Activated naive CD4-positive, alpha-beta T cell treated with anti-CD3 and anti-CD28 coated beads, Interleukin-2, amount 10 ng/mL, durations not matched to agents 7 days and 5 days (primary cell): ENCODE measurements at regions not wholly inside any gene's neighbourhood (a gene's known extent, or its start where the extent isn't known, plus 50 kb on each side); places are given as distances from the start of the nearest gene placed in this dataset.

Experiments
- CTCF ChIA-PET: fragments of 350-600 bp; sonication (Branson Sonifier 250); formaldehyde crosslinking; loops from one replicate; lab custom pipeline; 2021; ENCODE audit warnings: antibody characterized with exemption; lab: Charles Lee
- DNase-seq: peaks from one replicate; pipeline ENCODE4 v3.0.0-alpha.2; 2020
- H3K27ac Mint-ChIP-seq: one replicate; pipeline ENCODE4 v1.8.0; 2021; ENCODE audit warnings: mild to moderate bottlenecking, moderate library complexity, mixed read lengths
- H3K27me3 Mint-ChIP-seq: one replicate; pipeline ENCODE4 v1.8.0; 2021; ENCODE audit warnings: mild to moderate bottlenecking, mixed read lengths
- H3K36me3 Mint-ChIP-seq: one replicate; pipeline ENCODE4 v1.8.0; 2021; ENCODE audit warnings: mixed read lengths
- H3K4me1 Mint-ChIP-seq: one replicate; pipeline ENCODE4 v1.8.0; 2021; ENCODE audit warnings: mixed read lengths
- H3K4me3 Mint-ChIP-seq: one replicate; pipeline ENCODE4 v1.8.0; 2021; ENCODE audit warnings: mild to moderate bottlenecking, moderate library complexity, mixed read lengths
- H3K9me3 Mint-ChIP-seq: one replicate; pipeline ENCODE4 v1.8.0; 2021; ENCODE audit warnings: mixed read lengths

DNA sequence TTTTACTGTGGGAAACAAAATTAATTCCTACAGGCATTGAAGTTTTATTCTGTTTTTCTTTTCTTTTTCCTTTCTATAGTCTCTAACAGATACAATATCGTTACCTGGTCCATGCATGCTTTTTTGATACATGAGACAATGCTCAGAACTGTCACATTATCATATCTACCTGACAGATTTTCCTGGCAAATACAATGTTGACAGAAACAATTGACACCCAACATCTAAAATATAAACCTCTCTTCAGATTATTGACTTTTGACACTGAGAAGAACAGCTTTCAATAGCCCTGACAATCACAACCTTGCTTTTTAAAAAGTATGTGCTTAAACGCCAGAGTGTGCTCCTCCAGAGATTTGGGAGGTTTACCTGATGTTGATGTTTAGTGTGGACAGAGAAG lies 2334.6 kb upstream of the WWC1 start:
- DNase-seq = no peak
- Mint-ChIP-seq H3K9me3 (peaks cover 6% of the 10 kb centered on the region), H3K27ac (no peak overlapping the region), H3K4me3 (no peak overlapping the region), H3K36me3 (no peaks in the 10 kb centered on the region), H3K27me3 (no peaks in the 10 kb centered on the region), H3K4me1 (no peaks in the 10 kb centered on the region)
- CTCF ChIA-PET = no interaction called here

- no peaks in the 10 kb centered on the region for H3K4me1 Mint-ChIP-seq
- no peaks in the 10 kb centered on the region for H3K36me3 Mint-ChIP-seq
- no peak for DNase-seq
- no peaks in the 10 kb centered on the region for H3K27me3 Mint-ChIP-seq
- CTCF ChIA-PET = interaction anchor here (0.6 kb wide), 1 partner anchor 461 kb away, joined by 3 read pairs; no protein-coding TSS in a partner anchor
- peaks cover 17% of the 10 kb centered on the region for H3K9me3 Mint-ChIP-seq
- no peak overlapping the region for H3K4me3 Mint-ChIP-seq
- no peak overlapping the region for H3K27ac Mint-ChIP-seq
Observed at GRCh38 chr5:165981671-165982070, 2309.8 kb upstream of the WWC1 start.

DNA sequence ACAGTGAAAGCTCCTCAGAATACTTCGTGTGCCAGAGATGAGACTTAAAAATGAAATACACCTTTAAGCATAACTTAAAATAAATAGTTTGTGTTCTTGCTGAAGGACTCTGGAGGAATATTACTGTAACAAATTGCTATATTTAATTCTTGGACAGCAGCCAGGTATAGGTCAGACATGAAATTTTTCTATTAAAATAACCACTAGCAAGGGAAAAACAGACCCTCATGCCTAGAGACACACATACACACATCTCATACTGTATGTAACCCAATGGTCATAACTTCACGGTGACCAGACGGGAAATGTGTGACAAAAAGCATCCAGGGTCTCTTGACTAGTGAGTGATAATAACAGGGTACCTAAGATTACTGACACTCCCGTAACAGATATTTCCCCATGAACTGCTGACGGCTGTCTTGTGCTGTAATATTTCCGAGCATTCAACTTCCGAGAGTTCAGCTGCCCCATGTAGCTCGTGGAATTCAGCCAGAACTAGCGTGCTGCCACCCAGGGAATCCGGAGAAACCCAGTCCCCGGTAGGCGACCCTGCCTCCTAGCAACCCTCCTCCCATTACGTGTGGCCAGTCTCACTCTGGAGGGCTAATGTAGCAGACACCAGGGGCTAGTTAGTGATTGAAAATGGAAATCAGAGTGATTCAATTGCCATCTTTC lies 2295.1 kb upstream of the WWC1 start:
- CTCF ChIA-PET = no interaction called here

GRCh38 chr5:165999693-166000320 lies 2291.6 kb upstream of the WWC1 start:
- Mint-ChIP-seq H3K27me3 (no peaks in the 10 kb centered on the region), H3K36me3 (no peaks in the 10 kb centered on the region), H3K27ac (no peak overlapping the region), H3K4me1 (no peaks in the 10 kb centered on the region), H3K9me3 (peaks cover 23% of the 10 kb centered on the region), H3K4me3 (no peak overlapping the region)
- CTCF ChIA-PET = no interaction called here
- no peak for DNase-seq

More for the DNA sequence above, 2295.1 kb upstream of the WWC1 start:
- Mint-ChIP-seq H3K9me3 (peaks cover 32% of the 10 kb centered on the region), H3K27me3 (no peaks in the 10 kb centered on the region), H3K27ac (no peak overlapping the region), H3K36me3 (no peaks in the 10 kb centered on the region), H3K4me3 (no peak overlapping the region), H3K4me1 (no peaks in the 10 kb centered on the region)
- no peak for DNase-seq

- H3K27me3 Mint-ChIP-seq = no peaks in the 10 kb centered on the region
- H3K4me3 Mint-ChIP-seq = no peak overlapping the region
- H3K36me3 Mint-ChIP-seq = no peaks in the 10 kb centered on the region
- no peaks in the 10 kb centered on the region for H3K4me1 Mint-ChIP-seq
- CTCF ChIA-PET = no interaction called here
- DNase-seq = no peak
- peaks cover 12% of the 10 kb centered on the region for H3K9me3 Mint-ChIP-seq
- H3K27ac Mint-ChIP-seq = no peak overlapping the region
Observed at GRCh38 chr5:166004006-166004405, 2287.4 kb upstream of the WWC1 start.

DNA sequence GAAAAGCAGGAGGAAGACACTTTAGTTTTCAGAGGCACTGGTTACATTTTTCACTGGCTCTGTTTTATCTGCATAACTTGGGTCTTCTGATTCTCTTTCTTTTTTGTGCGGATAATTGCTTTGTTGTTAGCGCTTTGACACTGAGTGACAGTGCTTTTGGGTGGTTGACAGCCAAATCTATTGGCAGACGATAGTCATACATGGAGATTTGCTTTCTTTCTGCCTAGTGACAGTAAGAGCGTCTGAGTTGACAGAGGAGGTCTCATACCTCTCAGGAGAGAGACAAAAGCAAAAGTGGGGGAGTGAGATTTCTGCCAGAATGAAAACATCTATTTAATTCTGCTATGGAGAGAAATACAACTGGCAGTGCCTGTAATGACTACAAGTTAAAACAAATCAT lies 2278.0 kb upstream of the WWC1 start:
- H3K9me3 Mint-ChIP-seq = peaks cover 4% of the 10 kb centered on the region
- no peaks in the 10 kb centered on the region for H3K27me3 Mint-ChIP-seq
- no peaks in the 10 kb centered on the region for H3K36me3 Mint-ChIP-seq
- no peak overlapping the region for H3K27ac Mint-ChIP-seq
- no peak overlapping the region for H3K4me3 Mint-ChIP-seq
- DNase-seq = no peak
- no peaks in the 10 kb centered on the region for H3K4me1 Mint-ChIP-seq
- CTCF ChIA-PET = no interaction called here

DNA sequence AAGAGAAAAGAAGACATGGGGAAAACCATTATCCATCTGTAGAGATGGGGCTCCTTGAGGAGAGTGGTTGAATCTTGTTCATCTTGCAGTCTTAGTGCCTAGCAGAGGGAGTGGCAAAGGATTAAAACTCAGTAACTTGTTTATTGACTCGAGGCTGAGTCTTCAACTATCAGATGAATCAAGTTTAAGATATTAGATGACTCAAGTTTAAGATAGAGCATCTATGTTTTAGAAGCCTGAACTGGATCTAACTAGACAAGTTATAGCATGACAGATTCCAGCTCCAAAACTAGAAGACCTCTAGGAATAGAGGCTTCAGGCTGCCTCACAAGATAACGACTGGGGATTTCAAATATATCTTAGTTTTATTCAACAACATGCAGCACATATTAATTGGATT lies 2277.2 kb upstream of the WWC1 start:
- Mint-ChIP-seq H3K27ac (no peak overlapping the region), H3K4me1 (no peaks in the 10 kb centered on the region), H3K36me3 (no peaks in the 10 kb centered on the region), H3K9me3 (peaks cover 5% of the 10 kb centered on the region), H3K4me3 (no peak overlapping the region), H3K27me3 (no peaks in the 10 kb centered on the region)
- no peak for DNase-seq
- CTCF ChIA-PET = no interaction called here

DNA sequence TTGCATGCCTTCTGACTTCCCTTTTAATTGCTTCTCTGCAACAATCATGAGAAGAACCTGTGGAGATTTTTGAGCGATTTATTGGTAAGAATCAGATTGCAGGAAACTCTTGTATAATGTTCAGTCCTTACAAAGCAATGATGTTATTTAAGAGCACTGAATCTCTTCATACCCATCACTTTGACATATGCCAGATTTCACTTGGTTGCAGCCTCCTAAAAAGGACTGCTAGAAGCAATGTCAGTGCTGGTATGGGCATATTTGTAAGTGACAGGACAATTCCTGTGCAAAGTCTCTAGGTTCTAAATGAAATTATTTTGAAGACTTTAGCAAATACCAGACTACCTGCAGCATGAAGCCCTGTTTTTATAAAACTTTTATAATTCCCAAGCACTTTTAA lies 2272.7 kb upstream of the WWC1 start:
- Mint-ChIP-seq H3K27ac (no peak overlapping the region), H3K4me3 (no peak overlapping the region), H3K27me3 (no peaks in the 10 kb centered on the region), H3K9me3 (peaks cover 6% of the 10 kb centered on the region), H3K4me1 (no peaks in the 10 kb centered on the region), H3K36me3 (no peaks in the 10 kb centered on the region)
- CTCF ChIA-PET = no interaction called here
- DNase-seq = no peak

- CTCF ChIA-PET = no interaction called here
- no peak for DNase-seq
- Mint-ChIP-seq H3K9me3 (peaks cover 9% of the 10 kb centered on the region), H3K36me3 (no peaks in the 10 kb centered on the region), H3K27me3 (no peaks in the 10 kb centered on the region), H3K4me1 (no peaks in the 10 kb centered on the region), H3K27ac (no peak overlapping the region), H3K4me3 (no peak overlapping the region)
Observed at GRCh38 chr5:166022065-166022464, 2269.4 kb upstream of the WWC1 start.

- CTCF ChIA-PET = no interaction called here
- Mint-ChIP-seq H3K27ac (no peak overlapping the region), H3K4me3 (no peak overlapping the region), H3K27me3 (no peaks in the 10 kb centered on the region), H3K36me3 (no peaks in the 10 kb centered on the region), H3K9me3 (peaks cover 12% of the 10 kb centered on the region), H3K4me1 (no peaks in the 10 kb centered on the region)
- no peak for DNase-seq
Observed at GRCh38 chr5:166024970-166025369, 2266.5 kb upstream of the WWC1 start.

- Mint-ChIP-seq H3K36me3 (no peaks in the 10 kb centered on the region), H3K27me3 (no peaks in the 10 kb centered on the region), H3K9me3 (peaks cover 14% of the 10 kb centered on the region), H3K27ac (no peak overlapping the region), H3K4me3 (no peak overlapping the region), H3K4me1 (no peaks in the 10 kb centered on the region)
- CTCF ChIA-PET = no interaction called here
- DNase-seq = no peak
Observed at GRCh38 chr5:166027582-166027981, 2263.9 kb upstream of the WWC1 start.

DNA sequence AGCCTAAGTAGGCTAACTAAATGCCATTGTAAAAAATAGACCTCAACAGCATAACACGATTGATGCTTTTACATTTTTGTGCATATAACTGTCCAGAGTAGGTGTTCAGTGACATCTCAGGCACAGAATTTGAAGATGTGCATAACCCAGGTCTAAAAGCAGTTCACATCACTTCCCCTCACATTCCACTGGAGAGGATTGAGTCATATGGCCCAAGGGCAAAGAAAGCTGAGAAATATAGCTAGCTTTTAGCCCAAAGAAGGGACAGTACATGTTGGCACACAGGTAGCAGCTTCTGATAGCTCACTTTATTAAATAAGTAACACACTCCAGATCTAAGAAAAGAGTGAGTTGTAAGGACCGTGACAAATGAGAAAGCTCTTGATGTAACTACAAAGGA lies 2259.5 kb upstream of the WWC1 start:
- no peaks in the 10 kb centered on the region for H3K36me3 Mint-ChIP-seq
- no peak overlapping the region for H3K27ac Mint-ChIP-seq
- CTCF ChIA-PET = no interaction called here
- DNase-seq = no peak
- no peaks in the 10 kb centered on the region for H3K4me1 Mint-ChIP-seq
- H3K27me3 Mint-ChIP-seq = no peaks in the 10 kb centered on the region
- H3K9me3 Mint-ChIP-seq = peaks cover 11% of the 10 kb centered on the region
- H3K4me3 Mint-ChIP-seq = no peak overlapping the region

DNA sequence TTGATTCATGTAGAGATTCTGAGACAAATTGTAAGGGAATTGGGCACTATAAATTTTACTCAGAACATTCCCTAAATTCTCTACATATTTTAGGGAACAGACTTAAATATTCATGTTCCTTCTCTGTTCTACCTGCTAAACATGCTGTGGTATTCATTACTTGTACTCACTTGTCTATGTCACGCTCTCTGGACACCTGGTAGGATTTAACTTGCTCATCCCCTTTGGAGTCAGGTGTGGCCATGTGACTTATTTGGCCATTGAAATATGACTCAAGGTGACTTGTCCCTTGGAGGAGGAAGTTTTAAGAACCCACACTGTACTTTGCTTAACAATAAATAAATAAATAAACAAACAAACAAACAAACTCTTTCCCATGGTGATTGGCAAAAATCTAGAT lies 2258.8 kb upstream of the WWC1 start:
- no peak for DNase-seq

DNA sequence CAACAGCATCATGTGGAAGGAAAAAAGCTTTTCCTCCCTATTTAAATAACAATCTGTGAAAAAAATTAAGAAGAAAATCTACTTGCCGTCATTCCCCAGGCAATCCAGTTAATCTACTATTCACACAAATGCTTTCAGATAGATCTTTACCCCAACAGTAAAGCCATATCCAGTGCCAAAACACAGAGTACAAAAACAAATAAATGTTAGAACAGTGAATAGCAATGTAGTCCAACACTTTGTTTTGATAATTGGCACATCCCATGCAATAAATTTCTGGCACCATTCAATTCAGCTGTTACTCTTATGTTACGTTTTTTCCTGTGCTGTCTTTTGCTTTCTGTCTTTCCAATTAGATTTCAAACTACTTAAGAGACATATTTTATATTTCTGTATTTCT lies 2245.5 kb upstream of the WWC1 start:
- CTCF ChIA-PET = no interaction called here

More for the DNA sequence above, 2258.8 kb upstream of the WWC1 start:
- Mint-ChIP-seq H3K9me3 (peaks cover 13% of the 10 kb centered on the region), H3K36me3 (no peaks in the 10 kb centered on the region), H3K27me3 (no peaks in the 10 kb centered on the region), H3K27ac (no peak overlapping the region), H3K4me3 (no peak overlapping the region), H3K4me1 (no peaks in the 10 kb centered on the region)
- CTCF ChIA-PET = no interaction called here

GRCh38 chr5:166046956-166047355 lies 2244.5 kb upstream of the WWC1 start:
- CTCF ChIA-PET = no interaction called here
- no peak for DNase-seq
- Mint-ChIP-seq H3K4me3 (no peak overlapping the region), H3K4me1 (no peaks in the 10 kb centered on the region), H3K27me3 (no peaks in the 10 kb centered on the region), H3K27ac (no peak overlapping the region), H3K9me3 (peaks cover 6% of the 10 kb centered on the region), H3K36me3 (no peaks in the 10 kb centered on the region)

More for the DNA sequence above, 2245.5 kb upstream of the WWC1 start:
- Mint-ChIP-seq H3K9me3 (peaks cover 6% of the 10 kb centered on the region), H3K4me3 (no peak overlapping the region), H3K27me3 (no peaks in the 10 kb centered on the region), H3K4me1 (no peaks in the 10 kb centered on the region), H3K27ac (no peak overlapping the region), H3K36me3 (no peaks in the 10 kb centered on the region)
- DNase-seq = no peak
